ENCODE measurements at regions not wholly inside any gene's neighbourhood (a gene's known extent, or its start where the extent isn't known, plus 50 kb on each side); places are given as distances from the start of the nearest gene placed in this dataset.

DNA sequence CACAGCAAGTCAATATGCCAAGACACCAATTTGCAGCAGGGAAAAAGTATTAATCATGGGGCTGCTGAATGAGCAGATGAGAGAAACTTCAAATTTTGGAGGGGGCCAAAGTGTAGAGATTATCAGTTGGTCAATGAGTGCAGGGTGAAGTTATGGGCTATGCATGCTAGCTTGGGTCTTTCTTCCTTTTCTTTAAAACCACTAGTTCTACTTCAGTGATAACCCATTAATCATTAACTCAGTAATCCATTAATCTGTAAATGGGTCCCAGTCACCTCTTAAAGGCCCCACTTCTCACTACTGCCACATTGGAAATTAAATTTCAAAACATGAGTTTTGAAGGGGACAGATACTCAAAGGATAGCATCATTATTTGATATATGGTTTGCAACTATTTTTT is 688.6 kb upstream of the ADGRL4 start:
- H3K9ac ChIP-seq (ENCODE audit: insufficient read depth in 1 of 2, low read length in 2 of 2) = no peak overlapping the region
- no peak overlapping the region for H3K4me3 ChIP-seq
- no peaks in the 10 kb centered on the region for H3K36me3 ChIP-seq (ENCODE audit: control insufficient read depth in 4 of 4, insufficient read depth in 4 of 4, low read length in 4 of 4)
- DNase-seq (no peak), ATAC-seq (ENCODE audit: insufficient read depth, low FRiP score) (no peak)
- peaks cover 0 to 3% (median 0%) of the 10 kb centered on the region in 4 donors for H3K9me3 ChIP-seq (ENCODE audit: control insufficient read depth in 4 of 4, insufficient read depth in 3 of 4, low read length in 3 of 4)
- TF ChIP-seq, protein P1, sequence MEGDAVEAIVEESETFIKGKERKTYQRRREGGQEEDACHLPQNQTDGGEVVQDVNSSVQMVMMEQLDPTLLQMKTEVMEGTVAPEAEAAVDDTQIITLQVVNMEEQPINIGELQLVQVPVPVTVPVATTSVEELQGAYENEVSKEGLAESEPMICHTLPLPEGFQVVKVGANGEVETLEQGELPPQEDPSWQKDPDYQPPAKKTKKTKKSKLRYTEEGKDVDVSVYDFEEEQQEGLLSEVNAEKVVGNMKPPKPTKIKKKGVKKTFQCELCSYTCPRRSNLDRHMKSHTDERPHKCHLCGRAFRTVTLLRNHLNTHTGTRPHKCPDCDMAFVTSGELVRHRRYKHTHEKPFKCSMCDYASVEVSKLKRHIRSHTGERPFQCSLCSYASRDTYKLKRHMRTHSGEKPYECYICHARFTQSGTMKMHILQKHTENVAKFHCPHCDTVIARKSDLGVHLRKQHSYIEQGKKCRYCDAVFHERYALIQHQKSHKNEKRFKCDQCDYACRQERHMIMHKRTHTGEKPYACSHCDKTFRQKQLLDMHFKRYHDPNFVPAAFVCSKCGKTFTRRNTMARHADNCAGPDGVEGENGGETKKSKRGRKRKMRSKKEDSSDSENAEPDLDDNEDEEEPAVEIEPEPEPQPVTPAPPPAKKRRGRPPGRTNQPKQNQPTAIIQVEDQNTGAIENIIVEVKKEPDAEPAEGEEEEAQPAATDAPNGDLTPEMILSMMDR (IDR thresholded peaks at IDR 0.05; ENCODE audit: control extremely low read depth, extremely low read depth) = no peak
- H3K27ac ChIP-seq (ENCODE audit: low read depth in 1 of 2, low read length in 1 of 2) = no peak overlapping the region
- no peaks in the 10 kb centered on the region for H3K27me3 ChIP-seq (ENCODE audit: control insufficient read depth in 3 of 3, insufficient read depth in 3 of 3, low read length in 2 of 3)
- peaks cover 0 to 3% (median 0%) of the 10 kb centered on the region in 5 donors for H3K4me1 ChIP-seq (ENCODE audit: control insufficient read depth in 5 of 5, insufficient read depth in 5 of 5, low read length in 5 of 5)

DNA sequence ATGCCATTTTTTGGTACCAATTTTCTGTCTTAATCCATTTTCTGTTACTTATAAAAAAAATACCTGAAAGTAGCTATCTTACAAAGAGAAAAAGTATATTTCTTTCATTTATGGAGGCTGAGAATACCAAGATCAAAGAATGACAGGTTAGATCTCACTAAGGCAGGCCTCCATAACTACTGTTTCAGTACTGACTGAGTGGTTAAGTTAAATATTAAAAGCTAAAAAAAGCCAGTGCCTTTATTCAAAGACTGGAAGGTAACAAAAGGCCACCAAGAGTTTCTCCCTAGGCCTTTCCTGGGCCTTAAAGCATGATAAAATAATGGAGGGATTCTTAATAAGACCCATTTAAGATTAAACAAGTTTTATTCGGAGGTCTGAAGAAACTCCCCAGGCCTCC is 687.7 kb upstream of the ADGRL4 start:
- Histone ChIP-seq H3K9ac (ENCODE audit: insufficient read depth in 1 of 2, low read length in 2 of 2) (no peak overlapping the region), H3K4me1 (ENCODE audit: control insufficient read depth in 5 of 5, insufficient read depth in 5 of 5, low read length in 5 of 5) (peaks cover 0 to 3% (median 0%) of the 10 kb centered on the region in 5 donors), H3K27ac (ENCODE audit: low read depth in 1 of 2, low read length in 1 of 2) (no peak overlapping the region), H3K4me3 (no peak overlapping the region), H3K27me3 (ENCODE audit: control insufficient read depth in 3 of 3, insufficient read depth in 3 of 3, low read length in 2 of 3) (no peaks in the 10 kb centered on the region), H3K9me3 (ENCODE audit: control insufficient read depth in 4 of 4, insufficient read depth in 3 of 4, low read length in 3 of 4) (peaks cover 0 to 3% (median 0%) of the 10 kb centered on the region in 4 donors), H3K36me3 (ENCODE audit: control insufficient read depth in 4 of 4, insufficient read depth in 4 of 4, low read length in 4 of 4) (no peaks in the 10 kb centered on the region)
- WGBS, 2 donors = 67 to 88% methylated on average over 1 of the region's 1 CpG
- TF ChIP-seq, protein P1 (IDR thresholded peaks at IDR 0.05; ENCODE audit: control extremely low read depth, extremely low read depth) = no peak
- no peak for ATAC-seq (ENCODE audit: insufficient read depth, low FRiP score)
- DNase-seq = no peak

DNA sequence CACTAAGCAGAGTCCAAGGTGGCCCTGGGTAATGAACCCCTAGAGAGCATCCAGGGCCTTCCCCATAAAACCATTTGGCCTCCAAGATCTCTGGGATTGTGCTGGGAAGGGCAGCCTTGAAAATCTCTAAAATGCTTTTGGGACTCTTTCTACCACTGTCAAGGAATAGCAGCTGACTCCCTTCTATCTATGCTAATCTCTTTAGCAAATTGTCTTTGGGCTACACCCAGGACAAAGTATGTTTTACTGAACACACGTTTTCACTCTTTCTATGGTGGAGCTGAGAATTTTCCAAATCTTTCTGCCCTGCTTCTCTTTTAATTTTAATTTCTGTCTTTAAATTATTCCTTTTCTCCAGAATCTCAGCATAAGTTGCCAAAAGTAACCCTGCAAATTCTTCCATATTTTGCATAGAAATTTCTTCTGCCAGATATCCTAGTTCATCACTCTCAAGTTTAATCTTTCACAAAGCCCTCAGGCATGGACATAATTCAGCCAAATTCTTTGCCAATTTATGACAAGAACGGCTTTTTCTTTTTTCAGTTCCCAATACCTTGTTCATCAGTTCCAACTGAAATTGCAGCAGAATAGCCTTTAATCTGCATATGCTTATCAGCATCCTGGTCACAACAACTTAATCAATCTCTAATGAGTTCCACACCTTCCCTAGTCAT is 687.0 kb upstream of the ADGRL4 start:
- no peak overlapping the region for H3K9ac ChIP-seq (ENCODE audit: insufficient read depth in 1 of 2, low read length in 2 of 2)
- TF ChIP-seq, protein P1 (IDR thresholded peaks at IDR 0.05; ENCODE audit: control extremely low read depth, extremely low read depth) = no peak
- H3K9me3 ChIP-seq (ENCODE audit: control insufficient read depth in 4 of 4, insufficient read depth in 3 of 4, low read length in 3 of 4) = peaks cover 0 to 3% (median 0%) of the 10 kb centered on the region in 4 donors
- no peak for ATAC-seq (ENCODE audit: insufficient read depth, low FRiP score)
- 60 to 70% methylated on average over 2 of the region's 2 CpGs for WGBS, 2 donors
- H3K27ac ChIP-seq (ENCODE audit: low read depth in 1 of 2, low read length in 1 of 2) = no peak overlapping the region
- H3K36me3 ChIP-seq (ENCODE audit: control insufficient read depth in 4 of 4, insufficient read depth in 4 of 4, low read length in 4 of 4) = no peaks in the 10 kb centered on the region
- H3K4me1 ChIP-seq (ENCODE audit: control insufficient read depth in 5 of 5, insufficient read depth in 5 of 5, low read length in 5 of 5) = peaks cover 0 to 3% (median 0%) of the 10 kb centered on the region in 5 donors
- no peak overlapping the region for H3K4me3 ChIP-seq
- H3K27me3 ChIP-seq (ENCODE audit: control insufficient read depth in 3 of 3, insufficient read depth in 3 of 3, low read length in 2 of 3) = no peaks in the 10 kb centered on the region
- DNase-seq = peak in 2 of 3 donors; percentile 37 to 62

DNA sequence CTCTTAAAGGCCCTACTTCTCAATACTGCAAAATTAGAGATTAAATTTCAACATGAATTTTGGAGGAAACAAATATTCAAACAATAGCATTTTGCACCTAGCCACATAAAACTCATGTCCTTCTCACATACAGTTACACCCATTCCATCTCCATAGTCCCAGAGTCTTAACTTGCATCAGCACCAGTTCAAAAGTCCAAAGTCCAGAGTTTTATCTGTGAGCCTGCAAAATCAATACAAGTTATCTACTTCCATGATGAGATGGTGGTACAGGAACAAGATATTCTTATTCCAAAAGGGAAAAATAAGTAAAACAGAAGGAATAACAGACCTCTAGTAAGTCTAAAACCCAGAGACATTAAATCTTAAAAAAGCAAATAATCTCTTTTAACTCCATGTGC is 686.0 kb upstream of the ADGRL4 start:
- Histone ChIP-seq H3K9ac (ENCODE audit: insufficient read depth in 1 of 2, low read length in 2 of 2) (no peak overlapping the region), H3K27ac (ENCODE audit: low read depth in 1 of 2, low read length in 1 of 2) (no peak overlapping the region), H3K4me3 (no peak overlapping the region), H3K4me1 (ENCODE audit: control insufficient read depth in 5 of 5, insufficient read depth in 5 of 5, low read length in 5 of 5) (peaks cover 0 to 3% (median 0%) of the 10 kb centered on the region in 5 donors), H3K27me3 (ENCODE audit: control insufficient read depth in 3 of 3, insufficient read depth in 3 of 3, low read length in 2 of 3) (no peaks in the 10 kb centered on the region), H3K9me3 (ENCODE audit: control insufficient read depth in 4 of 4, insufficient read depth in 3 of 4, low read length in 3 of 4) (peaks cover 0 to 3% (median 0%) of the 10 kb centered on the region in 4 donors), H3K36me3 (ENCODE audit: control insufficient read depth in 4 of 4, insufficient read depth in 4 of 4, low read length in 4 of 4) (no peaks in the 10 kb centered on the region)
- no peak for ATAC-seq (ENCODE audit: insufficient read depth, low FRiP score)
- TF ChIP-seq, protein P1 (IDR thresholded peaks at IDR 0.05; ENCODE audit: control extremely low read depth, extremely low read depth) = no peak
- DNase-seq = no peak

Data from lung (tissue), 11 donors.